ENCODE measurements at regions not wholly inside any gene's neighbourhood (a gene's known extent, or its start where the extent isn't known, plus 50 kb on each side); places are given as distances from the start of the nearest gene placed in this dataset.

- DNase-seq (ENCODE audit: low spot score) = no peak
- Histone ChIP-seq H3K4me3 (ENCODE audit: low read depth, low read length, poor library complexity, severe bottlenecking) (no peak overlapping the region), H3K27ac (ENCODE audit: low read depth, low read length, poor library complexity, severe bottlenecking) (no peak overlapping the region), H3K36me3 (ENCODE audit: insufficient read depth, low read length, poor library complexity, severe bottlenecking) (no peaks in the 10 kb centered on the region), H3K4me1 (ENCODE audit: insufficient read depth, low read length, poor library complexity, severe bottlenecking) (no peaks in the 10 kb centered on the region), H3K27me3 (replicated peaks; ENCODE audit: insufficient read depth, low read depth, low read length, poor library complexity) (no peaks in the 10 kb centered on the region), H3K9me3 (ENCODE audit: low read depth, low read length, poor library complexity, severe bottlenecking) (no peaks in the 10 kb centered on the region)
- intact Hi-C loops (cut with micrococcal nuclease; ENCODE audit: unreplicated experiment) = no loop called here
- no TSS peak for BruUV-seq (replicated peaks)
- POLR2A ChIA-PET (ENCODE audit: low non-redundant PET) = no interaction called here
- no peak for TF ChIP-seq EZH2 (IDR thresholded peaks at IDR 0.05; ENCODE audit: borderline replicate concordance, low read depth, low read length, poor library complexity, severe bottlenecking)
- TF ChIP-seq, protein P1, sequence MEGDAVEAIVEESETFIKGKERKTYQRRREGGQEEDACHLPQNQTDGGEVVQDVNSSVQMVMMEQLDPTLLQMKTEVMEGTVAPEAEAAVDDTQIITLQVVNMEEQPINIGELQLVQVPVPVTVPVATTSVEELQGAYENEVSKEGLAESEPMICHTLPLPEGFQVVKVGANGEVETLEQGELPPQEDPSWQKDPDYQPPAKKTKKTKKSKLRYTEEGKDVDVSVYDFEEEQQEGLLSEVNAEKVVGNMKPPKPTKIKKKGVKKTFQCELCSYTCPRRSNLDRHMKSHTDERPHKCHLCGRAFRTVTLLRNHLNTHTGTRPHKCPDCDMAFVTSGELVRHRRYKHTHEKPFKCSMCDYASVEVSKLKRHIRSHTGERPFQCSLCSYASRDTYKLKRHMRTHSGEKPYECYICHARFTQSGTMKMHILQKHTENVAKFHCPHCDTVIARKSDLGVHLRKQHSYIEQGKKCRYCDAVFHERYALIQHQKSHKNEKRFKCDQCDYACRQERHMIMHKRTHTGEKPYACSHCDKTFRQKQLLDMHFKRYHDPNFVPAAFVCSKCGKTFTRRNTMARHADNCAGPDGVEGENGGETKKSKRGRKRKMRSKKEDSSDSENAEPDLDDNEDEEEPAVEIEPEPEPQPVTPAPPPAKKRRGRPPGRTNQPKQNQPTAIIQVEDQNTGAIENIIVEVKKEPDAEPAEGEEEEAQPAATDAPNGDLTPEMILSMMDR (conservative IDR thresholded peaks at IDR 0.05; ENCODE audit: low read depth, low read length) = no peak
- CTCF ChIA-PET = no interaction called here
Measured at GRCh38 chrX:127466211-127466610, 586.0 kb downstream of the ACTRT1 start.

DNA sequence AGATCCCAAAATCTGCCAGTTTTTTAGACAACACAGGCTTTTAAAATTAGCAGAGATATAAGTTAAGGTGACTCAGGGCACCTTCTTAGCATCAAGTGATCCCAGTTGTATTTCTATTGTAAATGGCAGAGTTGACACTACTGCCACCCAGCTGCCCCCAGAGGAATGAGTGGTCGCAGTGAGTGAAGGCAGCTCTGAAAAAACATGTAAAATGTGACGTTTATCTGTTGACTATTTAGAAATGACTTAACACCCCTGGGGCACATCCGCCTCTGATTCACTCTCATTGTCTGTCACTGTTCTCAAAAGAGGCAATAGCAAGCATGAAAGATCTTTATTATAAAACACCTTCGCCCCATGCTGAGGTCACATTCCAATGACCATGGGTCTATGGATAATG lies 592.4 kb downstream of the ACTRT1 start:
- no TSS peak for BruUV-seq (replicated peaks)
- peak; percentile 3 for DNase-seq (ENCODE audit: low spot score)
- ChIA-PET CTCF (no interaction called here), POLR2A (ENCODE audit: low non-redundant PET) (no interaction called here)
- intact Hi-C loops (cut with micrococcal nuclease; ENCODE audit: unreplicated experiment) = no loop called here
- Histone ChIP-seq H3K27me3 (replicated peaks; ENCODE audit: insufficient read depth, low read depth, low read length, poor library complexity) (no peaks in the 10 kb centered on the region), H3K36me3 (ENCODE audit: insufficient read depth, low read length, poor library complexity, severe bottlenecking) (no peaks in the 10 kb centered on the region), H3K9me3 (ENCODE audit: low read depth, low read length, poor library complexity, severe bottlenecking) (no peaks in the 10 kb centered on the region), H3K4me1 (ENCODE audit: insufficient read depth, low read length, poor library complexity, severe bottlenecking) (no peaks in the 10 kb centered on the region), H3K4me3 (ENCODE audit: low read depth, low read length, poor library complexity, severe bottlenecking) (no peak overlapping the region), H3K27ac (ENCODE audit: low read depth, low read length, poor library complexity, severe bottlenecking) (no peak overlapping the region)
- no peak for TF ChIP-seq EZH2 (IDR thresholded peaks at IDR 0.05; ENCODE audit: borderline replicate concordance, low read depth, low read length, poor library complexity, severe bottlenecking)
- TF ChIP-seq, protein P1 (conservative IDR thresholded peaks at IDR 0.05; ENCODE audit: low read depth, low read length) = no peak

DNA sequence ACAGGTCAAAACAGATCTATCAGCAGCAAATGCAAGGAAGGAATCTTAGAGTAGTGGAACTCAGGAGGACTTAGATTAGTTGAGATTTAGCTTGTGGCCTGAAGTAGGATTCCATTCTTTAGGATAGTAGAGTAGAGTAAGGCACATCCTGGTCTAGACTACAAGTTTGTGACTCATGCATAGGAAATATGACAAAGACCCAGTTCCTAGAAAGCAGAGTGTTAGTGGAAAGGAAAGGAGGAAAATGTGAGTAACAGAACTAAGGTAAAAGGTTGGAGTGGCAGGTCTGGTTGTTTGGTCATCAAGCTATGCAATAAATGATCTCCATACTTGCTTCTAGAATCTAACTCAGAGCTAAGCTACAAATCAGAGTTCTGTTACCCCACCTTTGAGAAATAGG lies 595.0 kb downstream of the ACTRT1 start:
- no peak for DNase-seq (ENCODE audit: low spot score)
- H3K4me3 ChIP-seq (ENCODE audit: low read depth, low read length, poor library complexity, severe bottlenecking) = no peak overlapping the region
- CTCF ChIA-PET = no interaction called here
- no peaks in the 10 kb centered on the region for H3K36me3 ChIP-seq (ENCODE audit: insufficient read depth, low read length, poor library complexity, severe bottlenecking)
- intact Hi-C loops (cut with micrococcal nuclease; ENCODE audit: unreplicated experiment) = no loop called here
- no peak for TF ChIP-seq EZH2 (IDR thresholded peaks at IDR 0.05; ENCODE audit: borderline replicate concordance, low read depth, low read length, poor library complexity, severe bottlenecking)
- TF ChIP-seq, protein P1 (conservative IDR thresholded peaks at IDR 0.05; ENCODE audit: low read depth, low read length) = no peak
- H3K27me3 ChIP-seq (replicated peaks; ENCODE audit: insufficient read depth, low read depth, low read length, poor library complexity) = no peaks in the 10 kb centered on the region
- H3K27ac ChIP-seq (ENCODE audit: low read depth, low read length, poor library complexity, severe bottlenecking) = no peak overlapping the region
- no peaks in the 10 kb centered on the region for H3K9me3 ChIP-seq (ENCODE audit: low read depth, low read length, poor library complexity, severe bottlenecking)
- POLR2A ChIA-PET (ENCODE audit: low non-redundant PET) = no interaction called here
- H3K4me1 ChIP-seq (ENCODE audit: insufficient read depth, low read length, poor library complexity, severe bottlenecking) = no peaks in the 10 kb centered on the region
- BruUV-seq (replicated peaks) = no TSS peak
